GM23338 (cell line): ENCODE measurements at regions not wholly inside any gene's neighbourhood (a gene's known extent, or its start where the extent isn't known, plus 50 kb on each side); places are given as distances from the start of the nearest gene placed in this dataset.
A peak's percentile ranks its signal among the peaks of the same experiment; 100 is the strongest.

Experiments used
- ATAC-seq: fragments of 200-7000 bp; cut with Tn5 transposase; 3 replicates; pipeline ENCODE4 v1.9.1; 2020
- DNase-seq: peaks from one replicate; pipeline ENCODE4 v3.0.0-alpha.2; 2015; ENCODE audit warnings: low spot score
- H2AFZ ChIP-seq: fragments of 200-600 bp; sonication (generic); 2 replicates; pipeline ENCODE4 v1.8.0; 2016; ENCODE audit warnings: antibody characterized with exemption, mild to moderate bottlenecking, moderate library complexity
- H3F3A ChIP-seq: fragments of 200-600 bp; sonication (generic); replicated peaks from 2 replicates; pipeline ENCODE4 v1.8.0; 2017; ENCODE audit warnings: antibody characterized with exemption, mixed run types, low read depth
- H3K27ac ChIP-seq: fragments of 200-600 bp; sonication (generic); 2 replicates; pipeline ENCODE4 v1.6.1; 2016; ENCODE audit warnings: low read depth
- H3K27me3 ChIP-seq: fragments of 200-600 bp; sonication (generic); 2 replicates; pipeline ENCODE4 v1.8.0; 2016; ENCODE audit warnings: mild to moderate bottlenecking, mixed run types, moderate library complexity; ENCODE audit not compliant: insufficient read depth
- H3K36me3 ChIP-seq: fragments of 200-600 bp; sonication (generic); 2 replicates; pipeline ENCODE4 v1.8.0; 2016; ENCODE audit warnings: mild to moderate bottlenecking; ENCODE audit not compliant: insufficient read depth
- H3K4me1 ChIP-seq: fragments of 200-600 bp; sonication (generic); 2 replicates; pipeline ENCODE4 v1.8.0; 2016; ENCODE audit warnings: mild to moderate bottlenecking, moderate library complexity; ENCODE audit not compliant: insufficient read depth
- H3K4me2 ChIP-seq: fragments of 200-600 bp; sonication (generic); 2 replicates; pipeline ENCODE4 v1.7.1; 2017; ENCODE audit warnings: mixed run types
- H3K4me3 ChIP-seq: fragments of 200-600 bp; sonication (generic); 2 replicates; pipeline ENCODE4 v1.6.1; 2016; ENCODE audit warnings: mixed run types
- H3K79me2 ChIP-seq: fragments of 200-600 bp; sonication (generic); replicated peaks from 2 replicates; pipeline ENCODE4 v1.8.0; 2017; ENCODE audit warnings: mild to moderate bottlenecking; ENCODE audit not compliant: insufficient read depth
- H3K9me2 ChIP-seq: fragments of 200-600 bp; sonication (generic); 2 replicates; pipeline ENCODE4 v1.8.0; 2017; ENCODE audit not compliant: insufficient read depth
- H4K20me1 ChIP-seq: fragments of 200-600 bp; sonication (generic); replicated peaks from 2 replicates; pipeline ENCODE4 v1.8.0; 2017; ENCODE audit warnings: mild to moderate bottlenecking; ENCODE audit not compliant: insufficient read depth
- H3K27ac Mint-ChIP-seq: 2 replicates; pipeline ENCODE4 v1.8.0; 2020; ENCODE audit warnings: inconsistent platforms, mild to moderate bottlenecking, moderate library complexity, mixed read lengths
- H3K27me3 Mint-ChIP-seq: 3 replicates; pipeline ENCODE4 v1.8.0; 2022; ENCODE audit warnings: low read depth, mild to moderate bottlenecking, moderate library complexity, mixed read lengths, inconsistent platforms; ENCODE audit not compliant: insufficient read depth, poor library complexity
- H3K36me3 Mint-ChIP-seq: 3 replicates; pipeline ENCODE4 v1.8.0; 2021; ENCODE audit warnings: low read depth, mild to moderate bottlenecking, inconsistent platforms, moderate library complexity, mixed read lengths
- H3K4me1 Mint-ChIP-seq: 3 replicates; pipeline ENCODE4 v1.8.0; 2020; ENCODE audit warnings: mild to moderate bottlenecking, inconsistent platforms, mixed read lengths
- H3K4me3 Mint-ChIP-seq: 3 replicates; pipeline ENCODE4 v1.8.0; 2021; ENCODE audit warnings: moderate library complexity, mild to moderate bottlenecking, inconsistent platforms, mixed read lengths
- H3K9me3 Mint-ChIP-seq: 3 replicates; pipeline ENCODE4 v1.8.0; 2020; ENCODE audit warnings: moderate library complexity, mild to moderate bottlenecking, inconsistent platforms, mixed read lengths
- CREB1 ChIP-seq: fragments of 250-450 bp; sonication (Bioruptor Pico); IDR thresholded peaks from 2 replicates; pipeline ENCODE4 v1.5.0; 2020; ENCODE audit warnings: low read depth, mild to moderate bottlenecking, moderate library complexity
- CTCF ChIP-seq, 2 experiments: fragments of 200-600 bp in 1 of 2; sonication (generic) in 1 of 2; conservative IDR thresholded peaks; 2 replicates each; pipeline versions ENCODE4 v1.5.1 to v1.6.1; 2016 to 2017; ENCODE audit warnings: antibody characterized with exemption in 2 of 2, low read depth in 2 of 2, mild to moderate bottlenecking in 2 of 2, moderate library complexity in 1 of 2
- ETS1 ChIP-seq: IDR thresholded peaks from 2 replicates; pipeline ENCODE4 v1.6.1; 2016; ENCODE audit warnings: antibody characterized with exemption
- EZH2 ChIP-seq: fragments of 200-600 bp; sonication (generic); IDR thresholded peaks from one replicate; pipeline ENCODE4 v1.8.0; 2017; ENCODE audit warnings: antibody characterized with exemption, mild to moderate bottlenecking, low read depth; ENCODE audit not compliant: unreplicated experiment
- EZH2phosphoT487 ChIP-seq: fragments of 200-600 bp; sonication (generic); IDR thresholded peaks from one replicate; pipeline ENCODE4 v1.8.1; 2018; ENCODE audit warnings: antibody characterized with exemption; ENCODE audit not compliant: unreplicated experiment
- JUNB ChIP-seq: IDR thresholded peaks from one replicate; pipeline ENCODE4 v1.6.1; 2016; ENCODE audit warnings: antibody characterized with exemption; ENCODE audit not compliant: unreplicated experiment
- NANOG ChIP-seq: IDR thresholded peaks from 2 replicates; pipeline ENCODE4 v1.6.1; 2016; ENCODE audit warnings: antibody characterized with exemption, borderline replicate concordance
- POLR2AphosphoS5 ChIP-seq: IDR thresholded peaks from 2 replicates; pipeline ENCODE4 v1.6.1; 2016; ENCODE audit warnings: antibody characterized with exemption, low read depth
- REST ChIP-seq: IDR thresholded peaks from one replicate; pipeline ENCODE4 v1.6.1; 2018; ENCODE audit warnings: antibody characterized with exemption; ENCODE audit not compliant: unreplicated experiment
- STAT1 ChIP-seq: IDR thresholded peaks from one replicate; pipeline ENCODE4 v1.6.1; 2016; ENCODE audit warnings: antibody characterized with exemption; ENCODE audit not compliant: unreplicated experiment
- ZNF114 ChIP-seq: fragments of 250-450 bp; sonication (Bioruptor Pico); IDR thresholded peaks from 2 replicates; pipeline ENCODE4 v1.5.0; 2020; ENCODE audit warnings: mild to moderate bottlenecking, moderate library complexity
- ZNF331 ChIP-seq: fragments of 250-450 bp; sonication (Bioruptor Pico); IDR thresholded peaks from 2 replicates; pipeline ENCODE4 v1.5.0; 2020; ENCODE audit warnings: low read depth, mild to moderate bottlenecking, moderate library complexity

- H3K4me3 Mint-ChIP-seq, result no peak overlapping the region
- no peak overlapping the region for H3K27ac Mint-ChIP-seq
- no peak overlapping the region for H3K4me3 ChIP-seq
- H3K27me3 Mint-ChIP-seq, result peaks cover 7% of the 10 kb centered on the region
- no peaks in the 10 kb centered on the region; the same call in 2 of the 3 replicates for H3K9me3 Mint-ChIP-seq
- peaks cover 4% of the 10 kb centered on the region for H3K4me1 Mint-ChIP-seq
- H3K4me1 ChIP-seq, result no peaks in the 10 kb centered on the region
- no peak overlapping the region for H3K4me2 ChIP-seq
- H3K36me3 Mint-ChIP-seq, result no peaks in the 10 kb centered on the region
- no peaks in the 10 kb centered on the region for H3K9me2 ChIP-seq
- DNase-seq (peak; percentile 42), ATAC-seq (peak; percentile 73)
- H3K27ac ChIP-seq, result no peak overlapping the region
- H3K79me2 ChIP-seq, result no peaks in the 10 kb centered on the region
- H3F3A ChIP-seq, result peaks cover 8% of the 10 kb centered on the region
- H3K36me3 ChIP-seq, result no peaks in the 10 kb centered on the region
- no peak for TF ChIP-seq EZH2
- no peak for TF ChIP-seq POLR2AphosphoS5
- TF ChIP-seq ZNF331, result no peak
- peak; percentile 49 for TF ChIP-seq CTCF (conservative IDR thresholded peaks at IDR 0.05; ENCODE audit: low read depth in 2 of 2)
- no peak for TF ChIP-seq ETS1
- H4K20me1 ChIP-seq, result no peaks in the 10 kb centered on the region
- no peaks in the 10 kb centered on the region for H3K27me3 ChIP-seq
- H2AFZ ChIP-seq, result peak overlapping the region; percentile 60; the same call in 1 of the 2 replicates
Measured at GRCh38 chr16:86316967-86317812, 193.1 kb upstream of the FOXF1 start.

GRCh38 chr16:86317813-86318650 lies 192.3 kb upstream of the FOXF1 start:
- Histone ChIP-seq H3K4me2 (no peak overlapping the region), H3K79me2 (no peaks in the 10 kb centered on the region), H3K9me2 (no peaks in the 10 kb centered on the region), H3K27me3 (no peaks in the 10 kb centered on the region), H2AFZ (no peak overlapping the region), H3K27ac (no peak overlapping the region), H4K20me1 (no peaks in the 10 kb centered on the region), H3K36me3 (no peaks in the 10 kb centered on the region), H3F3A (peaks cover 8% of the 10 kb centered on the region), H3K4me1 (no peaks in the 10 kb centered on the region), H3K4me3 (no peak overlapping the region)
- DNase-seq (no peak), ATAC-seq (peak; percentile 31)
- H3K27me3 Mint-ChIP-seq, result peaks cover 7% of the 10 kb centered on the region
- H3K9me3 Mint-ChIP-seq, result no peaks in the 10 kb centered on the region; the same call in 2 of the 3 replicates
- H3K36me3 Mint-ChIP-seq, result no peaks in the 10 kb centered on the region
- H3K27ac Mint-ChIP-seq, result no peak overlapping the region
- H3K4me1 Mint-ChIP-seq, result peaks cover 4% of the 10 kb centered on the region
- no peak overlapping the region for H3K4me3 Mint-ChIP-seq
- no peak for TF ChIP-seq REST
- TF ChIP-seq JUNB, result no peak
- TF ChIP-seq CTCF (conservative IDR thresholded peaks at IDR 0.05; ENCODE audit: low read depth in 2 of 2), result no peak
- no peak for TF ChIP-seq ETS1
- no peak for TF ChIP-seq STAT1
- TF ChIP-seq CREB1 (CRISPR knock-in tag), result no peak
- no peak for TF ChIP-seq ZNF114
- no peak for TF ChIP-seq NANOG
- no peak for TF ChIP-seq EZH2phosphoT487
- TF ChIP-seq ZNF331, result no peak
